Right ventricle myocardium inferior (tissue), 1 donor: ENCODE measurements at regions not wholly inside any gene's neighbourhood (a gene's known extent, or its start where the extent isn't known, plus 50 kb on each side); places are given as distances from the start of the nearest gene placed in this dataset.

ENCODE experiments used
- ATAC-seq: fragments of 200-7000 bp; cut with Tn5 transposase; one replicate; pipeline ENCODE4 v1.9.1; 2020; ENCODE audit warnings: mild to moderate bottlenecking, moderate library complexity
- DNase-seq: peaks from one replicate; pipeline ENCODE4 v3.0.0; 2021; ENCODE audit errors: missing footprints
- intact Hi-C: fragments of 100-400 bp; cut with DNase I; formaldehyde crosslinking; loops from one replicate; pipeline ENCODE4 v1.11.0; 2022
- donor health status: DM: no; HTN: yes; CAD: no; lungs with severe emphysema.

DNA sequence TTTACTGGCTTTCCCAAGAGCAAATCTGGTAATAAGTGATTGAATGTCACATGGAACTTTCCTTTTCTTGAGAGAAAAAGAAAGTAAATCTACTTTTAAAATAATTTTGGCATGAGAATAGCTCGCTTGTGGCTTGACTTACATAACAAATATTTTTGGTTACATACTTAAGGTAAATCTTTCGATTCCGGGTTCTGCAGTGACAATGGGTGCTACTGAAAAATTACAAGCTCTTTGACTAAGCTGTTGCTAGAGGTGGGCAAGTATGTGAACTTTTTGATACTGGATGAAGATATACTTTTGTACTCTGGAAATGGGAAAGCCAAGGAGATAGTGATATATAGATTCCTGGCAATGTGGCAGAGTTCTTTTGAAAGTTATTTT, 51.9 kb upstream of the OTOL1 start:
- intact Hi-C loops = no loop called here
- DNase-seq = no peak
- ATAC-seq = no peak

DNA sequence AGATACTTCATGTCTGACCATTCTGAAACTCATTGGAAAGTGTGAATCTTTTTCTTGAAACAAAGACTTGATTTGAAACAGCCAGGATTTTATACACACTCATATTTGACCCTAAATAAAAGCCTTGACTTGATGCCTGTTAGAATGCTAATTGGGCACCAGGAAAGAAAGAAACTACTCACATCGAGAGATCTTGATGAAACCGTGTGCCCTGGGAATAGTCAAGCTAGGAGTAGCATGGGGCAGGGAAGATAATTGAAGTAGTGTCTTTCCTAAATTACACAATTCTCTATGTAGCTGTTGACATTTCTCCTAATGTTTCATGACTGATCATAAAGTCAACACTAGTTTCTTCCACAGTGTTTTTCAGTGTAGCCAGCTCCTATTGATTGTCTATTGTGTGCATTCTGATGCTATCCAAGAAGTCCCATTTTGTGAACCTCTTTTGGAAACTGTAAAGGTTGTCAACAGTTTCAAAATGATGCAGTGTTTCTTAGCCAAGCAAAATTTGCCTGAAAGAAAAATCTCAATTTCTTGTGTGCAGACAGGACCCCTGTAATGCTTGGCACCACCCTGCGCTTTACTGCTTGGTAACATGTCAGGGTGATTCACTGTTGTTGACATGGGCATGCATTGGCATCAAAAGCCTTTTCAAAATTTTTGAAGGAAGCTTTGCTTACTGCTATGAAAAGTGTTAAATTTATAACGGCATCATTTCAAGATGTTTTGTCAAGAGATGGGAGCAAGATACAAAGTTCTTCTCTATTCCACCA, 52.5 kb upstream of the OTOL1 start:
- ATAC-seq = no peak
- DNase-seq = no peak
- intact Hi-C loops = no loop called here

DNA sequence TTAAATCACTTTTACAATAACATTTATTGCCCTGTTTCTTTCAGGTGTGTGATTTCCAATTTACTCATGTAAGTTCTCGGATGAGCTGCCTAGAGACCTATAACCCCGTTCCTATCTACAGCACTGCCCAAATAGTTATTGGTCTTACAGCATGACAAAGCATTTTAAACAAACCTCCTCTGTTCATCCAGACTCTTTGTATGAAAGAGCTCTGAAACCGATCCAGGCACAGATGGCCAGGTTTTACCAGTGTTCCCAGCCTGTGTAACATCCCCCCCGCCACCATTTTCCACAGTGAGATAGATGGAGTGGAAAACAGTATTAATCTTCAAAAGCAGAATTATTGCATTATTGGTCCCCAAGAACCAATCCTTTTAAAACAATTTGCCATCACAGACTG, 59.0 kb upstream of the SPTSSB start:
- intact Hi-C loops = no loop called here
- ATAC-seq (no peak), DNase-seq (no peak)

DNA sequence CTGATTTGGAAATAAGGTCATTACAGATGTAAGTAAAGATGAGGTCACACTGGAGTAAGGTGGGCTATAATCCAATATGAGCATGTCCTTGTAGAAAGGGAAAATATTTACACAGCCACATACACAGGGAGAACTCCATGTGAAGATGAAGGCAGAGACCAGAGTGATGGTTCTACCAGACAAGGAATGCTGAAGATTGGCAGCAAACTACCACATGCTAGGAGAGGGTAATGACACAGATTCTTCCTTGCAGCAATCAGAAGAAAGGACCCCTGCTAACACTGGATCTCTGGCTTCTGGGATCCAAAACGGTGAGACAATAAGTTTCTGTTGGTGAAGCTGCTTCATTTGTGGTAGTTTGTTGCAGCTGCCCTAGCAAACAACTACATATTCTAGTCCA, 56.0 kb upstream of the SPTSSB start:
- ATAC-seq (no peak), DNase-seq (no peak)
- intact Hi-C loops = loop anchor here (10.0 kb wide), 1 partner anchor 723 kb away; no protein-coding TSS in a partner anchor

DNA sequence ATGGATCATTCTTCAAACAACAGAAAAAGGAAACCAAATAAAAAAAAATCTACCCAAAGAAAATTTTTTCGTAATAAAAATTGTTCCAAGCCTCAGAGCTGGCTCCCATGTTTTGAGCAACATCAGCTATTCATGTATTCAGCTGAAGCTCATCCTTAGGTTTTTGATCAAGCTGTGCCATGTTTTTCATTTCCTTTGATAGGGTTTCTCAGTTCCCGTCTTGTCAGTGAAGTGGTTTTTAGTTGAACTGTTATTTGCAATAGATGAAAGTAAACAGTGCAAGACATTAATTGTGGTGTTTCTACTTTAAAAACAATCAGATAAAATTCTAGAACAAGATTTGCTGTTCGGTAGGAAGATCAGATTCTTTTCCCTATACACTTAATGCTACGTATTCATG, 55.4 kb upstream of the SPTSSB start:
- no peak for DNase-seq
- intact Hi-C loops = loop anchor here (10.0 kb wide), 1 partner anchor 722 kb away; no protein-coding TSS in a partner anchor
- no peak for ATAC-seq

DNA sequence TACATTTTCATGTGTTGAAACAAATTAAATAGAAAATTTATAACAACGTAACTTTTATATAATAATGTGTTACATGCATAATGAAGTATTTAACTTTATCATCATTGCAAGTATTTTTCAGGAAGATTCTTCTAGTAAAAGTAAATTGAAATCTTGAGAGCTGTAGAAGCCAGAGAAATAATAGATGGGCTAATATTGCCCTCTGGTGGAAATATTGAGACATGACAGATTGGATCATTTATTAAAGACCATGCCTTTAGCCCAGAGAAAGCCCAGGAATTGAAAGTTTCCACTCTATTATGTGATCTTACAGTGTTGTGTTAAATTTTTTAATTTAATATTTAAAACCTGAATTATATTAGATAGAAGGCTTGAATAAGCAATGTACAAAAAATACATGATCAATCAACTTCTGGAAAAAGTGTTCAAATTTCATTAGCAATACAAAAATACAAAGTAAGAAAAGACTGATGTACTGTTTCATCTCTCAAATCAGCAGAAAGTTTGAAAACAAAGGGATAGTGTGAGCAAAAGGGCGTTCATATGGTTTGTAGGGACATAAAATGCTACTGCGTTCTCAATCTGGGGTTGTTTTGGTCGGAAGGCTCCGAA, 52.7 kb upstream of the SPTSSB start:
- ATAC-seq (no peak), DNase-seq (no peak)
- intact Hi-C loops = loop anchor here (2.0 to 10.0 kb wide), 2 partner anchors 149 to 719 kb away; no protein-coding TSS in a partner anchor

DNA sequence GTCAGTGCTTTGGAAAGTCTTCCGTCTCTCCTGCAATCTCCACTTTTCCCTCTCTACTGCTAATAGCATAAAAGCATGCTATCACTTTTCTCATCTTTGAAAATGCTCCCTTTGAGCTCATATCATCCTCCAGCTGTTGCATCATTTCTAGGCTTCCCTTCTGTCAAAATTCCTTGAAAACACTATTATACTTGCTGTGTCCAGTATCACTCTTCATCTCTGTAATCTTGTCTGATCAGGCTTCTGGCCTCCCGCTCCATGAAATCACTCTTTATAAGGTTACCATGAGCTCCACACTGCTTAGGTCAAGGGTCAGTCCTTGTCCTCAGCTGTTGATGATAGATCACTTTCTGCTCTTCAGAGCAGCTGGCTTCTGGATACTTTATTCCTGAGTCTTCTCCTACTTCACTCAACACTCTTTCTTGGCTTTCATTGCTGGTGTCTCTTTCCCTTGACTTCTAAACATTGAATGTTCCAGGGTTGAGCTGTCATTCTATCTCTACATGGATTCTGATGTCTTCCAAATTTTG, 50.9 kb upstream of the SPTSSB start:
- ATAC-seq (peak; percentile 28), DNase-seq (no peak)
- intact Hi-C loops = loop anchor here (2.0 to 10.0 kb wide), 2 partner anchors 147 to 717 kb away; no protein-coding TSS in a partner anchor
